GM23338 (cell line): ENCODE measurements at regions not wholly inside any gene's neighbourhood (a gene's known extent, or its start where the extent isn't known, plus 50 kb on each side); places are given as distances from the start of the nearest gene placed in this dataset.

ENCODE experiments used
- ATAC-seq: fragments of 200-7000 bp; cut with Tn5 transposase; 3 replicates; pipeline ENCODE4 v1.9.1; 2020
- DNase-seq: peaks from one replicate; pipeline ENCODE4 v3.0.0-alpha.2; 2015; ENCODE audit warnings: low spot score
- H2AFZ ChIP-seq: fragments of 200-600 bp; sonication (generic); 2 replicates; pipeline ENCODE4 v1.8.0; 2016; ENCODE audit warnings: antibody characterized with exemption, mild to moderate bottlenecking, moderate library complexity
- H3F3A ChIP-seq: fragments of 200-600 bp; sonication (generic); replicated peaks from 2 replicates; pipeline ENCODE4 v1.8.0; 2017; ENCODE audit warnings: antibody characterized with exemption, mixed run types, low read depth
- H3K27ac ChIP-seq: fragments of 200-600 bp; sonication (generic); 2 replicates; pipeline ENCODE4 v1.6.1; 2016; ENCODE audit warnings: low read depth
- H3K27me3 ChIP-seq: fragments of 200-600 bp; sonication (generic); 2 replicates; pipeline ENCODE4 v1.8.0; 2016; ENCODE audit warnings: mild to moderate bottlenecking, mixed run types, moderate library complexity; ENCODE audit not compliant: insufficient read depth
- H3K36me3 ChIP-seq: fragments of 200-600 bp; sonication (generic); 2 replicates; pipeline ENCODE4 v1.8.0; 2016; ENCODE audit warnings: mild to moderate bottlenecking; ENCODE audit not compliant: insufficient read depth
- H3K4me1 ChIP-seq: fragments of 200-600 bp; sonication (generic); 2 replicates; pipeline ENCODE4 v1.8.0; 2016; ENCODE audit warnings: mild to moderate bottlenecking, moderate library complexity; ENCODE audit not compliant: insufficient read depth
- H3K4me2 ChIP-seq: fragments of 200-600 bp; sonication (generic); 2 replicates; pipeline ENCODE4 v1.7.1; 2017; ENCODE audit warnings: mixed run types
- H3K4me3 ChIP-seq: fragments of 200-600 bp; sonication (generic); 2 replicates; pipeline ENCODE4 v1.6.1; 2016; ENCODE audit warnings: mixed run types
- H3K79me2 ChIP-seq: fragments of 200-600 bp; sonication (generic); replicated peaks from 2 replicates; pipeline ENCODE4 v1.8.0; 2017; ENCODE audit warnings: mild to moderate bottlenecking; ENCODE audit not compliant: insufficient read depth
- H3K9me2 ChIP-seq: fragments of 200-600 bp; sonication (generic); 2 replicates; pipeline ENCODE4 v1.8.0; 2017; ENCODE audit not compliant: insufficient read depth
- H4K20me1 ChIP-seq: fragments of 200-600 bp; sonication (generic); replicated peaks from 2 replicates; pipeline ENCODE4 v1.8.0; 2017; ENCODE audit warnings: mild to moderate bottlenecking; ENCODE audit not compliant: insufficient read depth
- H3K27ac Mint-ChIP-seq: 2 replicates; pipeline ENCODE4 v1.8.0; 2020; ENCODE audit warnings: inconsistent platforms, mild to moderate bottlenecking, moderate library complexity, mixed read lengths
- H3K27me3 Mint-ChIP-seq: 3 replicates; pipeline ENCODE4 v1.8.0; 2022; ENCODE audit warnings: low read depth, mild to moderate bottlenecking, moderate library complexity, mixed read lengths, inconsistent platforms; ENCODE audit not compliant: insufficient read depth, poor library complexity
- H3K36me3 Mint-ChIP-seq: 3 replicates; pipeline ENCODE4 v1.8.0; 2021; ENCODE audit warnings: low read depth, mild to moderate bottlenecking, inconsistent platforms, moderate library complexity, mixed read lengths
- H3K4me1 Mint-ChIP-seq: 3 replicates; pipeline ENCODE4 v1.8.0; 2020; ENCODE audit warnings: mild to moderate bottlenecking, inconsistent platforms, mixed read lengths
- H3K4me3 Mint-ChIP-seq: 3 replicates; pipeline ENCODE4 v1.8.0; 2021; ENCODE audit warnings: moderate library complexity, mild to moderate bottlenecking, inconsistent platforms, mixed read lengths
- H3K9me3 Mint-ChIP-seq: 3 replicates; pipeline ENCODE4 v1.8.0; 2020; ENCODE audit warnings: moderate library complexity, mild to moderate bottlenecking, inconsistent platforms, mixed read lengths
- CREB1 ChIP-seq: fragments of 250-450 bp; sonication (Bioruptor Pico); IDR thresholded peaks from 2 replicates; pipeline ENCODE4 v1.5.0; 2020; ENCODE audit warnings: low read depth, mild to moderate bottlenecking, moderate library complexity
- CTCF ChIP-seq, 2 experiments: fragments of 200-600 bp in 1 of 2; sonication (generic) in 1 of 2; conservative IDR thresholded peaks; 2 replicates each; pipeline versions ENCODE4 v1.5.1 to v1.6.1; 2016 to 2017; ENCODE audit warnings: antibody characterized with exemption in 2 of 2, low read depth in 2 of 2, mild to moderate bottlenecking in 2 of 2, moderate library complexity in 1 of 2
- ETS1 ChIP-seq: IDR thresholded peaks from 2 replicates; pipeline ENCODE4 v1.6.1; 2016; ENCODE audit warnings: antibody characterized with exemption
- EZH2 ChIP-seq: fragments of 200-600 bp; sonication (generic); IDR thresholded peaks from one replicate; pipeline ENCODE4 v1.8.0; 2017; ENCODE audit warnings: antibody characterized with exemption, mild to moderate bottlenecking, low read depth; ENCODE audit not compliant: unreplicated experiment
- EZH2phosphoT487 ChIP-seq: fragments of 200-600 bp; sonication (generic); IDR thresholded peaks from one replicate; pipeline ENCODE4 v1.8.1; 2018; ENCODE audit warnings: antibody characterized with exemption; ENCODE audit not compliant: unreplicated experiment
- JUNB ChIP-seq: IDR thresholded peaks from one replicate; pipeline ENCODE4 v1.6.1; 2016; ENCODE audit warnings: antibody characterized with exemption; ENCODE audit not compliant: unreplicated experiment
- NANOG ChIP-seq: IDR thresholded peaks from 2 replicates; pipeline ENCODE4 v1.6.1; 2016; ENCODE audit warnings: antibody characterized with exemption, borderline replicate concordance
- POLR2AphosphoS5 ChIP-seq: IDR thresholded peaks from 2 replicates; pipeline ENCODE4 v1.6.1; 2016; ENCODE audit warnings: antibody characterized with exemption, low read depth
- REST ChIP-seq: IDR thresholded peaks from one replicate; pipeline ENCODE4 v1.6.1; 2018; ENCODE audit warnings: antibody characterized with exemption; ENCODE audit not compliant: unreplicated experiment
- STAT1 ChIP-seq: IDR thresholded peaks from one replicate; pipeline ENCODE4 v1.6.1; 2016; ENCODE audit warnings: antibody characterized with exemption; ENCODE audit not compliant: unreplicated experiment
- ZNF114 ChIP-seq: fragments of 250-450 bp; sonication (Bioruptor Pico); IDR thresholded peaks from 2 replicates; pipeline ENCODE4 v1.5.0; 2020; ENCODE audit warnings: mild to moderate bottlenecking, moderate library complexity
- ZNF331 ChIP-seq: fragments of 250-450 bp; sonication (Bioruptor Pico); IDR thresholded peaks from 2 replicates; pipeline ENCODE4 v1.5.0; 2020; ENCODE audit warnings: low read depth, mild to moderate bottlenecking, moderate library complexity
- ZNF462 ChIP-seq: fragments of 250-450 bp; sonication (Bioruptor Pico); IDR thresholded peaks from 2 replicates; pipeline ENCODE4 v1.5.0; 2020; ENCODE audit warnings: mild to moderate bottlenecking, moderate library complexity

DNA sequence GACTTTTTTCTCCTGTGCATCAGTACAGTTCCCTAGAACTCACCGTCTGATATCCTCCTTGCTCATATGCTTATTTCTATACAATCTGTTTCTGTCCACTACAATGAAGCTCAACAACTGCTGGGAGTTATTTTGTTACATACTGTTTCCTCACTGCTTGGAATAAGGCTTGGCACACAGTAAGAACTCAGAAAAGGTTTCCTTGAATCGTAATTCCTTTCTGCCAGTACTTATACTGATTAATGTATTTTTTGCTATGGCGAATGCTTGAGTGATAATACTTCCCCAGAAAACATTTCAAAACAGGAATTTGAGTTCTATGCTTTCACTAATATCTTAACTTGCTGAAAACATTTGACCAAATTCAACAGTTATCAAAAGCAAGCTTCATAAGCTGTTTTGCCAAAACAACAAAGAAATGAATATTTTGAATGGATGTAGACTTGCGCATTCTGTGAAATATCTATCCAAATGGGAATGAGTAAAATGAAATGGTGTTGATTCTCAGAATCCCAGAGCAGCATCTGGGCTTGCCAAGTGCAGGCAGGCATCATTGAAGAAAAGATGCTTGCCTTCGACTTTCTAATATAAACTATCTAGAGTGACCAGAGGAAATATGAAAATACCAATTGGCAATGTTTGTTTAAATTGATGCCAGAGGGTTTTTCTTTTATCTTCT lies 286.3 kb downstream of the RAP2B start:
- no peaks in the 10 kb centered on the region for H3K9me2 ChIP-seq
- H3K27ac Mint-ChIP-seq: no peak overlapping the region
- H3K4me1 Mint-ChIP-seq: no peaks in the 10 kb centered on the region
- no peaks in the 10 kb centered on the region for H3K79me2 ChIP-seq
- H3K36me3 ChIP-seq: no peaks in the 10 kb centered on the region
- TF ChIP-seq ZNF462 (CRISPR knock-in tag): no peak
- TF ChIP-seq ZNF114 (CRISPR knock-in tag): no peak
- TF ChIP-seq STAT1: no peak
- TF ChIP-seq ETS1: no peak
- TF ChIP-seq POLR2AphosphoS5: no peak
- TF ChIP-seq ZNF331 (CRISPR knock-in tag): no peak
- TF ChIP-seq EZH2phosphoT487: no peak
- TF ChIP-seq REST: no peak
- TF ChIP-seq CREB1 (CRISPR knock-in tag): no peak
- TF ChIP-seq CTCF (conservative IDR thresholded peaks at IDR 0.05; ENCODE audit: low read depth in 2 of 2): no peak
- TF ChIP-seq EZH2: no peak
- no peak for TF ChIP-seq JUNB
- no peak for TF ChIP-seq NANOG
- H2AFZ ChIP-seq: no peak overlapping the region
- no peak overlapping the region for H3K27ac ChIP-seq
- DNase-seq: no peak
- no peaks in the 10 kb centered on the region for H3K27me3 Mint-ChIP-seq
- no peaks in the 10 kb centered on the region for H3K4me1 ChIP-seq
- no peak overlapping the region for H3K4me2 ChIP-seq
- ATAC-seq: no peak
- no peaks in the 10 kb centered on the region for H3K9me3 Mint-ChIP-seq
- no peaks in the 10 kb centered on the region for H3K36me3 Mint-ChIP-seq
- H3K4me3 Mint-ChIP-seq: no peak overlapping the region
- H4K20me1 ChIP-seq: no peaks in the 10 kb centered on the region
- H3K27me3 ChIP-seq: no peaks in the 10 kb centered on the region
- no peak overlapping the region for H3K4me3 ChIP-seq
- H3F3A ChIP-seq: no peaks in the 10 kb centered on the region
